ENCODE measurements at regions not wholly inside any gene's neighbourhood (a gene's known extent, or its start where the extent isn't known, plus 50 kb on each side); places are given as distances from the start of the nearest gene placed in this dataset.

DNA sequence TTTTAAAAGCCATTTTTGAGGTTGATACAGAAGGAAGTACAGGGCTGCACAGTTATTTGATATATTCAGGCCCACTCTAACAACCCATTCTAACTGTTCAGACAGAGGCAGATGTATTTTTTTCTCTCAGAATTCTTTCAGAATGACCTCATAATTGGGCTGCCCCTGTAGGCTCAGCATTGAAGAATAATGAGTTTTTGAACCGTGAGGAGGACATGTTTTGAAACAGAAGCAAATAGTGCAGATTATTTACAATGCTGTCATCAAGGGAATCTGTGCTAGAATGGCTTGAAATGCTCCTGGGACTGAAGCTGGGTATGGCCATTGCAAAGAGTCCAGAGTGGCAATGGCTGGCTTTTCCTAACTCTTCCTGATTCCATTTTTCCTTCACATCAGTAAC lies 158.1 kb downstream of the SOX3 start:
- H3K36me3 Mint-ChIP-seq (ENCODE audit: low read depth): no peaks in the 10 kb centered on the region
- Histone ChIP-seq H3K4me1 (ENCODE audit: control insufficient read depth, insufficient read depth, low read length) (no peaks in the 10 kb centered on the region), H3K9me3 (ENCODE audit: control insufficient read depth, low read length) (no peaks in the 10 kb centered on the region), H3K9ac (ENCODE audit: extremely low read depth, low read length, poor library complexity, severe bottlenecking) (no peak overlapping the region), H3K27ac (ENCODE audit: low read depth, low read length) (no peak overlapping the region), H3K27me3 (ENCODE audit: control insufficient read depth, insufficient read depth, low read length, poor library complexity, severe bottlenecking) (peaks cover 4% of the 10 kb centered on the region), H3K36me3 (ENCODE audit: control insufficient read depth, insufficient read depth, low read length) (no peaks in the 10 kb centered on the region), H3K4me3 (ENCODE audit: low read length) (no peak overlapping the region)
- H3K4me3 Mint-ChIP-seq: no peak overlapping the region
- peaks cover 16% of the 10 kb centered on the region for H3K27me3 Mint-ChIP-seq (ENCODE audit: insufficient read depth)
- no peaks in the 10 kb centered on the region for H3K9me3 Mint-ChIP-seq
- peaks cover 14% of the 10 kb centered on the region for H3K4me1 Mint-ChIP-seq
- TF ChIP-seq, protein P1, sequence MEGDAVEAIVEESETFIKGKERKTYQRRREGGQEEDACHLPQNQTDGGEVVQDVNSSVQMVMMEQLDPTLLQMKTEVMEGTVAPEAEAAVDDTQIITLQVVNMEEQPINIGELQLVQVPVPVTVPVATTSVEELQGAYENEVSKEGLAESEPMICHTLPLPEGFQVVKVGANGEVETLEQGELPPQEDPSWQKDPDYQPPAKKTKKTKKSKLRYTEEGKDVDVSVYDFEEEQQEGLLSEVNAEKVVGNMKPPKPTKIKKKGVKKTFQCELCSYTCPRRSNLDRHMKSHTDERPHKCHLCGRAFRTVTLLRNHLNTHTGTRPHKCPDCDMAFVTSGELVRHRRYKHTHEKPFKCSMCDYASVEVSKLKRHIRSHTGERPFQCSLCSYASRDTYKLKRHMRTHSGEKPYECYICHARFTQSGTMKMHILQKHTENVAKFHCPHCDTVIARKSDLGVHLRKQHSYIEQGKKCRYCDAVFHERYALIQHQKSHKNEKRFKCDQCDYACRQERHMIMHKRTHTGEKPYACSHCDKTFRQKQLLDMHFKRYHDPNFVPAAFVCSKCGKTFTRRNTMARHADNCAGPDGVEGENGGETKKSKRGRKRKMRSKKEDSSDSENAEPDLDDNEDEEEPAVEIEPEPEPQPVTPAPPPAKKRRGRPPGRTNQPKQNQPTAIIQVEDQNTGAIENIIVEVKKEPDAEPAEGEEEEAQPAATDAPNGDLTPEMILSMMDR (conservative IDR thresholded peaks at IDR 0.05): no peak
- no peak overlapping the region for H3K27ac Mint-ChIP-seq
- no peak for DNase-seq
- WGBS, 2 experiments (ENCODE audit: insufficient coverage in 1 of 2, insufficient read length in 1 of 2): 20 to 59% methylated on average over 1 of the region's 1 CpG

- Mint-ChIP-seq H3K27ac (no peak overlapping the region), H3K4me1 (peaks cover 5% of the 10 kb centered on the region), H3K4me3 (no peak overlapping the region), H3K9me3 (no peaks in the 10 kb centered on the region), H3K36me3 (ENCODE audit: low read depth) (no peaks in the 10 kb centered on the region), H3K27me3 (ENCODE audit: insufficient read depth) (peaks cover 5% of the 10 kb centered on the region)
- no peak for DNase-seq
- TF ChIP-seq, protein P1 (conservative IDR thresholded peaks at IDR 0.05): no peak
- WGBS, 2 experiments (ENCODE audit: insufficient coverage in 1 of 2, insufficient read length in 1 of 2): 90% methylated on average over 2 to 5 of the region's 5 CpGs
- Histone ChIP-seq H3K9me3 (ENCODE audit: control insufficient read depth, low read length) (no peaks in the 10 kb centered on the region), H3K27ac (ENCODE audit: low read depth, low read length) (no peak overlapping the region), H3K36me3 (ENCODE audit: control insufficient read depth, insufficient read depth, low read length) (no peaks in the 10 kb centered on the region), H3K4me3 (ENCODE audit: low read length) (no peak overlapping the region), H3K9ac (ENCODE audit: extremely low read depth, low read length, poor library complexity, severe bottlenecking) (no peak overlapping the region), H3K27me3 (ENCODE audit: control insufficient read depth, insufficient read depth, low read length, poor library complexity, severe bottlenecking) (peaks cover 4% of the 10 kb centered on the region), H3K4me1 (ENCODE audit: control insufficient read depth, insufficient read depth, low read length) (no peaks in the 10 kb centered on the region)
Measured at GRCh38 chrX:140343226-140343868, 161.5 kb downstream of the SOX3 start.

GRCh38 chrX:140342410-140342809 lies 162.5 kb downstream of the SOX3 start:
- no peaks in the 10 kb centered on the region for H3K27me3 Mint-ChIP-seq (ENCODE audit: insufficient read depth)

More at GRCh38 chrX:140342410-140342809, 162.5 kb downstream of the SOX3 start:
- H3K27me3 ChIP-seq (ENCODE audit: control insufficient read depth, insufficient read depth, low read length, poor library complexity, severe bottlenecking): no peaks in the 10 kb centered on the region
- H3K27ac ChIP-seq (ENCODE audit: low read depth, low read length): no peak overlapping the region
- Mint-ChIP-seq H3K9me3 (no peaks in the 10 kb centered on the region), H3K4me1 (peaks cover 5% of the 10 kb centered on the region), H3K27ac (peak overlapping the region; percentile 45), H3K4me3 (no peak overlapping the region), H3K36me3 (ENCODE audit: low read depth) (no peaks in the 10 kb centered on the region)
- 67% methylated on average over 1 of the region's 1 CpG; no CpG with 5 or more reads in 1 of the 2 experiments for WGBS, 2 experiments (ENCODE audit: insufficient coverage in 1 of 2, insufficient read length in 1 of 2)
- H3K4me1 ChIP-seq (ENCODE audit: control insufficient read depth, insufficient read depth, low read length): no peaks in the 10 kb centered on the region
- H3K4me3 ChIP-seq (ENCODE audit: low read length): no peak overlapping the region
- H3K36me3 ChIP-seq (ENCODE audit: control insufficient read depth, insufficient read depth, low read length): no peaks in the 10 kb centered on the region
- DNase-seq: no peak
- H3K9me3 ChIP-seq (ENCODE audit: control insufficient read depth, low read length): no peaks in the 10 kb centered on the region
- H3K9ac ChIP-seq (ENCODE audit: extremely low read depth, low read length, poor library complexity, severe bottlenecking): no peak overlapping the region
- TF ChIP-seq, protein P1 (conservative IDR thresholded peaks at IDR 0.05): no peak

Data from endodermal cell (in vitro differentiated cells).